HepG2 (cell line): ENCODE measurements at regions not wholly inside any gene's neighbourhood (a gene's known extent, or its start where the extent isn't known, plus 50 kb on each side); places are given as distances from the start of the nearest gene placed in this dataset.

Experiments used
- ATAC-seq: fragments of 200-7000 bp; cut with Tn5 transposase; 3 replicates; pipeline ENCODE4 v1.9.1; 2020; ENCODE audit warnings: mild to moderate bottlenecking, moderate library complexity
- BruUV-seq: library from RNA; stranded (reverse); fragments of 400-500 nt; replicated peaks from 2 replicates; lab custom pipeline; 2021; lab: Mats Ljungman, UMichigan
- CTCF ChIA-PET: fragments of 300-600 bp; formaldehyde crosslinking; extraction: SDS; loops from one replicate; lab custom pipeline; 2021; ENCODE audit warnings: low total read pairs, inconsistent platforms, low intra/inter-chr PET ratio; lab: Yijun Ruan, JAX
- POLR2A ChIA-PET: fragments of 350-600 bp; sonication (Branson Sonifier 250); formaldehyde crosslinking; loops from one replicate; lab custom pipeline; 2020; ENCODE audit warnings: antibody characterized with exemption, inconsistent platforms; lab: Yijun Ruan, JAX
- DNase-seq: peaks from one replicate; pipeline ENCODE4 v3.0.0-alpha.2; 2015; ENCODE audit warnings: low spot score
- FAIRE-seq: peaks from 3 replicates; lab custom pipeline; 2011; peaks lifted over from hg19 to GRCh38; lab: Jason Lieb, UNC
- H2AFZ ChIP-seq: one replicate; pipeline ENCODE4 v1.6.1; 2011; ENCODE audit warnings: low read length, inconsistent platforms
- H3K27ac ChIP-seq: fragments of 300-600 bp; 3 replicates; pipeline ENCODE4 v1.8.0; 2011; ENCODE audit warnings: mixed run types, mild to moderate bottlenecking, mixed read lengths, low read length, inconsistent platforms; ENCODE audit not compliant: insufficient read depth; ENCODE audit errors: extremely low read length
- H3K27me3 ChIP-seq, 2 experiments: fragments of 200-600 bp in 1 of 2; 2 replicates in 1 of 2; 3 replicates in 1 of 2; pipeline versions ENCODE4 v1.6.0 to v1.8.0; 2011; ENCODE audit warnings: low read length in 2 of 2, mild to moderate bottlenecking in 2 of 2, moderate library complexity in 2 of 2, inconsistent platforms in 1 of 2; ENCODE audit not compliant: insufficient read depth in 2 of 2, control insufficient read depth in 1 of 2
- H3K36me3 ChIP-seq, 2 experiments: fragments of 200-600 bp in 1 of 2; replicated peaks in 1 of 2; 2 replicates in 1 of 2; 3 replicates in 1 of 2; pipeline versions ENCODE4 v1.5.1 to v1.8.0; 2011; ENCODE audit warnings: low read length in 2 of 2, inconsistent platforms in 1 of 2; ENCODE audit not compliant: insufficient read depth in 2 of 2, control insufficient read depth in 1 of 2
- H3K4me1 ChIP-seq: 2 replicates; pipeline ENCODE4 v1.5.1; 2012; ENCODE audit warnings: low read length, inconsistent platforms; ENCODE audit not compliant: insufficient read depth
- H3K4me2 ChIP-seq: 2 replicates; pipeline ENCODE4 v1.6.0; 2011; ENCODE audit warnings: low read depth, low read length, inconsistent platforms
- H3K4me3 ChIP-seq, 3 experiments: fragments of 200-600 bp in 1 of 3; sonication (generic), shearing (Covaris generic) in 1 of 3; replicated peaks in 1 of 3; 2 replicates each; pipeline ENCODE4 v1.5.1; 2011 to 2016; ENCODE audit warnings: low read length in 3 of 3, inconsistent platforms in 2 of 3, low read depth in 2 of 3, mild to moderate bottlenecking in 2 of 3, control low read depth in 1 of 3, mixed read lengths in 1 of 3; ENCODE audit not compliant: insufficient read depth in 1 of 3
- H3K79me2 ChIP-seq: one replicate; pipeline ENCODE4 v1.6.1; 2011; ENCODE audit warnings: low read length, inconsistent platforms; ENCODE audit not compliant: insufficient read depth
- H3K9ac ChIP-seq: 2 replicates; pipeline ENCODE4 v1.6.0; 2011; ENCODE audit warnings: mild to moderate bottlenecking, low read depth, low read length, inconsistent platforms; ENCODE audit not compliant: insufficient read depth
- H3K9me3 ChIP-seq: 2 replicates; pipeline ENCODE4 v1.5.1; 2012; ENCODE audit warnings: mild to moderate bottlenecking, low read length
- H4K20me1 ChIP-seq: 2 replicates; pipeline ENCODE4 v1.6.0; 2011; ENCODE audit warnings: inconsistent platforms, mild to moderate bottlenecking, low read length, moderate library complexity; ENCODE audit not compliant: insufficient read depth
- BCL6 ChIP-seq: IDR thresholded peaks from 2 replicates; pipeline ENCODE4 v1.6.1; 2016; ENCODE audit warnings: missing genetic modification reagents, missing compliant biosample characterization
- FOSL2 ChIP-seq: sonication (generic); formaldehyde crosslinking; IDR thresholded peaks from 2 replicates; pipeline ENCODE4 v1.4.0; 2020; ENCODE audit warnings: missing genetic modification reagents
- FOXO4 ChIP-seq: sonication (generic); formaldehyde crosslinking; conservative IDR thresholded peaks from 2 replicates; pipeline ENCODE4 v1.8.1; 2023; ENCODE audit warnings: missing genetic modification reagents
- HOMEZ ChIP-seq: IDR thresholded peaks from 2 replicates; pipeline ENCODE4 v1.6.1; 2016; ENCODE audit warnings: low read depth
- MED1 ChIP-seq: sonication (generic); formaldehyde crosslinking; IDR thresholded peaks from 2 replicates; pipeline ENCODE4 v1.4.0; 2020; ENCODE audit warnings: missing genetic modification reagents
- MIER2 ChIP-seq: IDR thresholded peaks from 2 replicates; pipeline ENCODE4 v1.6.1; 2016; ENCODE audit warnings: missing biosample characterization, missing genetic modification reagents
- NFE2 ChIP-seq: sonication (generic); formaldehyde crosslinking; IDR thresholded peaks from 2 replicates; pipeline ENCODE4 v1.4.0; 2020; ENCODE audit warnings: missing genetic modification reagents
- NFIC ChIP-seq: IDR thresholded peaks from 2 replicates; pipeline ENCODE4 v1.6.1; 2012; ENCODE audit warnings: mild to moderate bottlenecking, low read length, inconsistent platforms
- NR2C2 ChIP-seq: sonication (generic); formaldehyde crosslinking; IDR thresholded peaks from 2 replicates; pipeline ENCODE4 v1.4.0; 2020; ENCODE audit warnings: missing genetic modification reagents, mild to moderate bottlenecking, moderate library complexity, borderline replicate concordance
- PRDM15 ChIP-seq: sonication (generic); formaldehyde crosslinking; IDR thresholded peaks from 2 replicates; pipeline ENCODE4 v1.4.0; 2020; ENCODE audit warnings: missing genetic modification reagents
- SAP130 ChIP-seq: IDR thresholded peaks from 2 replicates; pipeline ENCODE4 v1.6.1; 2016; ENCODE audit warnings: low read depth
- SOX5 ChIP-seq: IDR thresholded peaks from 2 replicates; pipeline ENCODE4 v1.6.1; 2016; ENCODE audit warnings: borderline replicate concordance
- ZNF432 ChIP-seq: sonication (generic); formaldehyde crosslinking; IDR thresholded peaks from 2 replicates; pipeline ENCODE4 v1.5.0; 2020; ENCODE audit warnings: missing genetic modification reagents, mild to moderate bottlenecking, borderline replicate concordance
- ZNF597 ChIP-seq: sonication (generic); formaldehyde crosslinking; IDR thresholded peaks from 2 replicates; pipeline ENCODE4 v1.5.0; 2020; ENCODE audit warnings: missing genetic modification reagents
- WGBS: methylation state at CpG from one replicate; pipeline ENCODE4 v1.1.6; 2017; ENCODE audit warnings: low lambda C conversion rate; 5-methylcytosine and 5-hydroxymethylcytosine counted together
- in situ Hi-C: cut with HindIII; loops from 2 replicates; pipeline ENCODE4 v1.10.0; 2017; ENCODE audit warnings: low pct_unique_long_range_greater_than_20kb; ENCODE audit not compliant: extremely low pct_ligation_motif_present
- intact Hi-C: fragments of 100-400 bp; cut with micrococcal nuclease; formaldehyde crosslinking; loops from one replicate; pipeline ENCODE4 v1.10.0; 2022; ENCODE audit not compliant: unreplicated experiment

GRCh38 chr6:45743028-45743615, 272.5 kb downstream of the CLIC5 start (continued):
- TF ChIP-seq HOMEZ, result peak; percentile 70; the same call in 1 of the 2 replicates
- peak; percentile 12; the same call in 1 of the 2 replicates for TF ChIP-seq MIER2
- no peak for TF ChIP-seq ZNF432
- peak; percentile 92 for TF ChIP-seq BCL6 (CRISPR knock-in tag)
- TF ChIP-seq SOX5 (CRISPR knock-in tag), result peak; percentile 57; the same call in 1 of the 2 replicates
- TF ChIP-seq MED1 (CRISPR knock-in tag), result peak; percentile 27; the same call in 1 of the 2 replicates
- peak; percentile 29; the same call in 1 of the 2 replicates for TF ChIP-seq FOSL2 (CRISPR knock-in tag)
- TF ChIP-seq SAP130, result 0 out of 2 replicates have a peak, but pooled peaks have one; percentile 23
- peak; percentile 96 for TF ChIP-seq NR2C2 (CRISPR knock-in tag)
- no peak for TF ChIP-seq ZNF597 (CRISPR knock-in tag)

GRCh38 chr6:45742591-45742990, 273.1 kb downstream of the CLIC5 start:
- 35% methylated on average over 4 of the region's 4 CpGs for WGBS
- TF ChIP-seq PRDM15 (no peak), NFIC (0 out of 2 replicates have a peak, but pooled peaks have one; percentile 5), NFE2 (no peak), FOXO4 (CRISPR knock-in tag) (no peak)
- ChIA-PET POLR2A (no interaction called here), CTCF (no interaction called here)
- H3K79me2 ChIP-seq, result no peaks in the 10 kb centered on the region
- no peak overlapping the region; the same call in 1 of the 2 replicates for H3K4me2 ChIP-seq
- H2AFZ ChIP-seq, result no peak overlapping the region
- no peak for ATAC-seq
- peaks cover 2% of the 10 kb centered on the region; the same call in 1 of the 2 replicates for H3K9me3 ChIP-seq
- FAIRE-seq, result no peak
- H3K36me3 ChIP-seq, result no peaks in the 10 kb centered on the region
- DNase-seq, result no peak
- no peaks in the 10 kb centered on the region for H4K20me1 ChIP-seq
- no peak overlapping the region for H3K9ac ChIP-seq
- H3K4me3 ChIP-seq, result no peak overlapping the region
- H3K27me3 ChIP-seq, result 0 out of 5 replicates have a peak, but pooled peaks cover 0 to 1% of the 10 kb centered on the region in 2 experiments
- BruUV-seq, result no TSS peak
- H3K27ac ChIP-seq, result no peak overlapping the region
- intact Hi-C loops, result no loop called here
- in situ Hi-C loops, result no loop called here
- peaks cover 7% of the 10 kb centered on the region for H3K4me1 ChIP-seq
